Nephron progenitor cell (in vitro differentiated cells): ENCODE measurements at regions not wholly inside any gene's neighbourhood (a gene's known extent, or its start where the extent isn't known, plus 50 kb on each side); places are given as distances from the start of the nearest gene placed in this dataset.

Experiments
- DNase-seq: peaks from one replicate; pipeline ENCODE4 v3.0.0; 2021
- H3K27ac Mint-ChIP-seq: 2 replicates; pipeline ENCODE4 v1.8.0; 2021; ENCODE audit warnings: mild to moderate bottlenecking, moderate library complexity, mixed read lengths
- H3K27me3 Mint-ChIP-seq: 2 replicates; pipeline ENCODE4 v1.8.0; 2021; ENCODE audit warnings: mild to moderate bottlenecking, low read depth, mixed read lengths; ENCODE audit not compliant: poor library complexity
- H3K36me3 Mint-ChIP-seq: 2 replicates; pipeline ENCODE4 v1.8.0; 2021; ENCODE audit warnings: low read depth, mixed read lengths
- H3K4me1 Mint-ChIP-seq: 2 replicates; pipeline ENCODE4 v1.8.0; 2021; ENCODE audit warnings: mixed read lengths
- H3K4me3 Mint-ChIP-seq: 2 replicates; pipeline ENCODE4 v1.8.0; 2021; ENCODE audit warnings: mild to moderate bottlenecking, moderate library complexity, mixed read lengths
- H3K9me3 Mint-ChIP-seq: 2 replicates; pipeline ENCODE4 v1.8.0; 2021; ENCODE audit warnings: mild to moderate bottlenecking, moderate library complexity, mixed read lengths
- CTCF ChIP-seq: fragments of 200-600 bp; sonication (generic); IDR thresholded peaks from 2 replicates; pipeline ENCODE4 v1.5.0; 2021; ENCODE audit warnings: antibody characterized with exemption

GRCh38 chr15:31953478-31953877 is 76.8 kb upstream of the CHRNA7 start:
- H3K36me3 Mint-ChIP-seq, result no peaks in the 10 kb centered on the region
- no peaks in the 10 kb centered on the region for H3K27me3 Mint-ChIP-seq
- peak; percentile 15 for DNase-seq
- no peaks in the 10 kb centered on the region for H3K4me1 Mint-ChIP-seq
- H3K9me3 Mint-ChIP-seq, result peaks cover 33% of the 10 kb centered on the region
- TF ChIP-seq CTCF, result peak; percentile 22
- H3K4me3 Mint-ChIP-seq, result no peak overlapping the region
- no peak overlapping the region for H3K27ac Mint-ChIP-seq

- Mint-ChIP-seq H3K36me3 (peaks cover 3% of the 10 kb centered on the region), H3K4me3 (no peak overlapping the region), H3K9me3 (peaks cover 44% of the 10 kb centered on the region), H3K27me3 (no peaks in the 10 kb centered on the region), H3K27ac (no peak overlapping the region), H3K4me1 (no peaks in the 10 kb centered on the region)
- TF ChIP-seq CTCF, result no peak
- no peak for DNase-seq
Measured at GRCh38 chr15:31954374-31955172, 75.7 kb upstream of the CHRNA7 start.

GRCh38 chr15:31955734-31956133 is 74.6 kb upstream of the CHRNA7 start:
- Mint-ChIP-seq H3K36me3 (peaks cover 5% of the 10 kb centered on the region), H3K27ac (no peak overlapping the region), H3K4me1 (no peaks in the 10 kb centered on the region), H3K9me3 (peaks cover 55% of the 10 kb centered on the region), H3K27me3 (no peaks in the 10 kb centered on the region), H3K4me3 (no peak overlapping the region)
- DNase-seq, result no peak
- no peak for TF ChIP-seq CTCF

- Mint-ChIP-seq H3K36me3 (peaks cover 13% of the 10 kb centered on the region), H3K9me3 (peaks cover 73% of the 10 kb centered on the region), H3K4me3 (no peak overlapping the region), H3K27me3 (no peaks in the 10 kb centered on the region), H3K27ac (no peak overlapping the region), H3K4me1 (peaks cover 9% of the 10 kb centered on the region)
- no peak for TF ChIP-seq CTCF
- no peak for DNase-seq
Measured at GRCh38 chr15:31957581-31957980, 72.7 kb upstream of the CHRNA7 start.

- Mint-ChIP-seq H3K4me3 (no peak overlapping the region), H3K27ac (no peak overlapping the region), H3K27me3 (no peaks in the 10 kb centered on the region), H3K4me1 (peaks cover 9% of the 10 kb centered on the region), H3K9me3 (peaks cover 35% of the 10 kb centered on the region), H3K36me3 (peaks cover 8% of the 10 kb centered on the region)
- DNase-seq, result no peak
- no peak for TF ChIP-seq CTCF
Measured at GRCh38 chr15:31964586-31965307, 65.6 kb upstream of the CHRNA7 start.
